ENCODE measurements at regions not wholly inside any gene's neighbourhood (a gene's known extent, or its start where the extent isn't known, plus 50 kb on each side); places are given as distances from the start of the nearest gene placed in this dataset.

- H3K4me3 ChIP-seq (ENCODE audit: low read depth, low read length): no peak overlapping the region
- TF ChIP-seq CTCF (conservative IDR thresholded peaks at IDR 0.05; ENCODE audit: low read depth, low read length): no peak
- no peak for DNase-seq (ENCODE audit: low read depth)
Measured at GRCh38 chr2:208556983-208557484, 150.4 kb downstream of the PTH2R start.

GRCh38 chr2:208565690-208566416 lies 159.3 kb downstream of the PTH2R start:
- DNase-seq (ENCODE audit: low read depth): no peak
- no peak overlapping the region for H3K4me3 ChIP-seq (ENCODE audit: low read depth, low read length)
- no peak for TF ChIP-seq CTCF (conservative IDR thresholded peaks at IDR 0.05; ENCODE audit: low read depth, low read length)

GRCh38 chr2:208568203-208568602 lies 161.6 kb downstream of the PTH2R start:
- no peak overlapping the region for H3K4me3 ChIP-seq (ENCODE audit: low read depth, low read length)
- TF ChIP-seq CTCF (conservative IDR thresholded peaks at IDR 0.05; ENCODE audit: low read depth, low read length): no peak
- DNase-seq (ENCODE audit: low read depth): no peak

GRCh38 chr2:208570066-208570465 lies 163.5 kb downstream of the PTH2R start:
- TF ChIP-seq CTCF (conservative IDR thresholded peaks at IDR 0.05; ENCODE audit: low read depth, low read length): no peak
- DNase-seq (ENCODE audit: low read depth): no peak
- H3K4me3 ChIP-seq (ENCODE audit: low read depth, low read length): no peak overlapping the region

GRCh38 chr2:208570851-208571763 lies 164.5 kb downstream of the PTH2R start:
- peak overlapping the region; percentile 12 for H3K4me3 ChIP-seq (ENCODE audit: low read depth, low read length)
- TF ChIP-seq CTCF (conservative IDR thresholded peaks at IDR 0.05; ENCODE audit: low read depth, low read length): peak; percentile 32
- no peak for DNase-seq (ENCODE audit: low read depth)

DNA sequence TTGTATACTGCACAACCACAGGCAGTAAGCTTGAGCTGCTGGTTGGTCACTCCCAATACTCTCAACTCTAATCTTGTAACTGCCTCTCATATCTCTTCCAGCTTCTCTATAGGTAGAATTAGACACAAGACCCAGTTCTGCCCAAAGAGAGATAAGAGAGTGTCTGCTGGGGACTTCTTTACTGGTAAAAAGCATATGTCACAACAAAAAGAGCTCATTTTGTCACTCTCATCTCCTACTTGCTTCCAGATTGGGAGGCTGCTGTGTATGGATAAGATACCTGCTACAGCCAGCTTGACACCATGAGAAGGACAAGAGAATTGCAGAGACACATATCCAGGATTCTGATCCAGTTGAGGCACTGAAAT lies 165.2 kb downstream of the PTH2R start:
- no peak for DNase-seq (ENCODE audit: low read depth)
- H3K4me3 ChIP-seq (ENCODE audit: low read depth, low read length): no peak overlapping the region
- TF ChIP-seq CTCF (conservative IDR thresholded peaks at IDR 0.05; ENCODE audit: low read depth, low read length): no peak
